HCT116 (cell line): ENCODE measurements at regions not wholly inside any gene's neighbourhood (a gene's known extent, or its start where the extent isn't known, plus 50 kb on each side); places are given as distances from the start of the nearest gene placed in this dataset.

Source experiments
- ATAC-seq: fragments of 200-7000 bp; cut with Tn5 transposase; 2 replicates; pipeline ENCODE4 v1.9.1; 2020; ENCODE audit warnings: mild to moderate bottlenecking, moderate library complexity
- BruUV-seq: library from RNA; stranded (reverse); fragments of 400-500 nt; replicated peaks from 2 replicates; lab custom pipeline; 2021; lab: Mats Ljungman, UMichigan
- CTCF ChIA-PET: fragments of 300-600 bp; sonication (Branson Sonifier 250); formaldehyde crosslinking; loops from one replicate; lab custom pipeline; 2021; ENCODE audit warnings: antibody characterized with exemption; lab: Charles Lee
- POLR2A ChIA-PET: fragments of 300-600, 350-600 bp; sonication (Branson Sonifier 250); formaldehyde crosslinking; loops from one replicate; lab custom pipeline; 2021; ENCODE audit warnings: antibody characterized with exemption; lab: Charles Lee
- RAD21 ChIA-PET, 2 experiments: fragments of 300-600 bp; sonication (Branson Sonifier 250); formaldehyde crosslinking; loops; one replicate each; lab custom pipeline; 2023; ENCODE audit warnings: low total read pairs in 2 of 2; ENCODE audit not compliant: uncharacterized antibody in 2 of 2, unreplicated experiment in 2 of 2, low non-redundant PET in 1 of 2; lab: Charles Lee
- DNase-seq: peaks from one replicate; pipeline ENCODE4 v3.0.0-alpha.2; 2010; ENCODE audit warnings: low read depth, low spot score
- H2AFZ ChIP-seq: fragments of 200-600 bp; shearing (Covaris generic), sonication (generic); 2 replicates; pipeline ENCODE4 v1.6.1; 2017; ENCODE audit warnings: low read depth, mixed run types, mixed read lengths, antibody characterized with exemption, low read length; ENCODE audit not compliant: poor library complexity, severe bottlenecking
- H3K27ac ChIP-seq: 2 replicates; pipeline ENCODE4 v1.5.1; 2012; ENCODE audit warnings: low read depth, low read length
- H3K27me3 ChIP-seq: fragments of 200-600 bp; sonication (generic); 2 replicates; pipeline ENCODE4 v1.6.1; 2016; ENCODE audit warnings: mixed run types, low read length, mixed read lengths; ENCODE audit not compliant: insufficient read depth
- H3K36me3 ChIP-seq, 2 experiments: fragments of 200-500 bp in 1 of 2; fragments of 200-600 bp in 1 of 2; sonication (Bioruptor generic) in 1 of 2; sonication (generic) in 1 of 2; 2 replicates each; pipeline versions ENCODE4 v1.5.1 to v1.6.1; 2014 to 2016; ENCODE audit warnings: low read length in 2 of 2, inconsistent platforms in 1 of 2, mixed read lengths in 1 of 2, mixed run types in 1 of 2; ENCODE audit not compliant: insufficient read depth in 2 of 2, control insufficient read depth in 1 of 2
- H3K4me1 ChIP-seq, 2 experiments: fragments of 200-600 bp in 1 of 2; sonication (generic) in 1 of 2; 2 replicates each; pipeline versions ENCODE4 v1.5.1 to v1.6.1; 2012 to 2017; ENCODE audit warnings: low read length in 2 of 2, inconsistent platforms in 1 of 2, mild to moderate bottlenecking in 1 of 2, mixed read lengths in 1 of 2, mixed run types in 1 of 2, moderate library complexity in 1 of 2; ENCODE audit not compliant: insufficient read depth in 2 of 2, control insufficient read depth in 1 of 2
- H3K4me2 ChIP-seq: fragments of 200-600 bp; sonication (generic); 2 replicates; pipeline ENCODE4 v1.6.1; 2017; ENCODE audit warnings: mixed run types, low read length, mixed read lengths
- H3K4me3 ChIP-seq, 2 experiments: fragments of 200-600 bp in 1 of 2; sonication (generic) in 1 of 2; replicated peaks in 1 of 2; 2 replicates each; pipeline ENCODE4 v1.5.1; 2011 to 2016; ENCODE audit warnings: low read length in 2 of 2, control low read depth in 1 of 2, low read depth in 1 of 2, mild to moderate bottlenecking in 1 of 2, mixed read lengths in 1 of 2, mixed run types in 1 of 2
- H3K79me2 ChIP-seq: fragments of 200-600 bp; sonication (generic); 2 replicates; pipeline ENCODE4 v1.6.1; 2017; ENCODE audit warnings: mild to moderate bottlenecking, mixed run types, low read length, moderate library complexity, mixed read lengths; ENCODE audit not compliant: insufficient read depth
- H3K9ac ChIP-seq: fragments of 200-600 bp; sonication (generic); 2 replicates; pipeline ENCODE4 v1.6.1; 2016; ENCODE audit warnings: low read length, mixed read lengths
- H3K9me2 ChIP-seq: fragments of 200-600 bp; sonication (generic), shearing (Covaris generic); 2 replicates; pipeline ENCODE4 v1.6.1; 2017; ENCODE audit warnings: mixed run types, mild to moderate bottlenecking, moderate library complexity; ENCODE audit not compliant: insufficient read depth
- H3K9me3 ChIP-seq, 2 experiments: fragments of 200-500 bp in 1 of 2; fragments of 200-600 bp in 1 of 2; sonication (Bioruptor generic) in 1 of 2; sonication (generic) in 1 of 2; 2 replicates each; pipeline ENCODE4 v1.6.1; 2014 to 2017; ENCODE audit warnings: low read length in 2 of 2, mixed read lengths in 2 of 2, inconsistent platforms in 1 of 2, low read depth in 1 of 2, mild to moderate bottlenecking in 1 of 2, mixed run types in 1 of 2, moderate library complexity in 1 of 2; ENCODE audit not compliant: control insufficient read depth in 1 of 2, insufficient read depth in 1 of 2
- H4K20me1 ChIP-seq: fragments of 200-600 bp; sonication (generic), shearing (Covaris generic); 2 replicates; pipeline ENCODE4 v1.6.1; 2017; ENCODE audit warnings: mixed run types, mild to moderate bottlenecking, moderate library complexity; ENCODE audit not compliant: insufficient read depth
- ATF3 ChIP-seq: IDR thresholded peaks from 2 replicates; pipeline ENCODE4 v1.6.1; 2012
- EGR1 ChIP-seq: IDR thresholded peaks from 2 replicates; pipeline ENCODE4 v1.6.1; 2012; ENCODE audit warnings: low read depth
- FOSL1 ChIP-seq: IDR thresholded peaks from 2 replicates; pipeline ENCODE4 v1.6.1; 2012; ENCODE audit warnings: low read depth
- POLR2AphosphoS5 ChIP-seq: IDR thresholded peaks from 2 replicates; pipeline ENCODE4 v1.6.1; 2011; ENCODE audit warnings: mild to moderate bottlenecking, low read depth, low read length, moderate library complexity
- SP1 ChIP-seq: IDR thresholded peaks from 2 replicates; pipeline ENCODE4 v1.6.1; 2012; ENCODE audit warnings: low read depth
- SRF ChIP-seq: IDR thresholded peaks from 2 replicates; pipeline ENCODE4 v1.6.1; 2012; ENCODE audit warnings: low read depth
- YY1 ChIP-seq: IDR thresholded peaks from 2 replicates; pipeline ENCODE4 v1.6.1; 2011; ENCODE audit warnings: low read length, low read depth, moderate library complexity, mild to moderate bottlenecking; ENCODE audit not compliant: insufficient replicate concordance; ENCODE audit errors: extremely low read depth
- ZNF274 ChIP-seq: fragments of 200-500 bp; sonication (Bioruptor generic); IDR thresholded peaks from 2 replicates; pipeline ENCODE4 v1.6.1; 2014; ENCODE audit warnings: mild to moderate bottlenecking, low read depth, low read length, inconsistent platforms
- intact Hi-C: fragments of 100-400 bp; cut with micrococcal nuclease; formaldehyde crosslinking; loops from 2 replicates; pipeline ENCODE4 v1.10.0; 2022
- TF ChIP-seq, protein P1 (sequence below): IDR thresholded peaks from 2 replicates; pipeline ENCODE4 v1.6.1; 2012

GRCh38 chr4:110417136-110417535 lies 58.8 kb upstream of the ENPEP start:
- ChIA-PET CTCF (no interaction called here), RAD21 (no interaction called here), POLR2A (no interaction called here)
- intact Hi-C loops, result no loop called here
- TF ChIP-seq ATF3 (no peak), POLR2AphosphoS5 (no peak), SP1 (no peak), FOSL1 (no peak), EGR1 (no peak)
- Histone ChIP-seq H3K36me3 (no peaks in the 10 kb centered on the region), H3K9me2 (no peaks in the 10 kb centered on the region), H3K4me2 (no peak overlapping the region), H3K27ac (no peak overlapping the region), H3K27me3 (no peaks in the 10 kb centered on the region), H2AFZ (no peak overlapping the region), H3K79me2 (no peaks in the 10 kb centered on the region), H3K9me3 (peaks cover 0 to 11% of the 10 kb centered on the region in 2 experiments; a peak in 1 of 4 replicates), H3K9ac (no peak overlapping the region), H3K4me1 (peaks cover 0 to 7% of the 10 kb centered on the region in 2 experiments; a peak in 2 of 4 replicates), H3K4me3 (no peak overlapping the region), H4K20me1 (no peaks in the 10 kb centered on the region)
- ATAC-seq, result no peak
- BruUV-seq, result no TSS peak
- DNase-seq, result no peak

DNA sequence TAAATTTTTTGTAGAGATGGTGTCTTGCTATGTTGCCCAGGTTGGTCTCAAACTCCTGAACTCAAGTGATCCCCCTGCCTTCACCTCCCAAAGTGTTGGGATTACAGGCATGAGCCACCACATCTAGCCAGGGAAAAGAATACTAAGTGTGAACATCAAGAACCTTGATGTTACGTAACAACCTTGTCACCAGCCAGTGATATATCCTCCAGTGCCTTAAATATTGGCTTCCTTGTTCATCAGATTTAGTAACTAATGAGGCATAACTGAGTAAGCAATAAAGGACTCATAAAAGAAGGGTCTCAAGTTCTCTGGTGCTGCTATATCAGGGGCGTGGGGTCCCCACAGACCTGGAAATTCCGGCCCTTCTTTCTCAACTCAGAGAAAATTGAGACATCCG lies 60.5 kb upstream of the ENPEP start:
- ChIA-PET POLR2A (no interaction called here), CTCF (no interaction called here)
- no peaks in the 10 kb centered on the region for H3K9me2 ChIP-seq
- H2AFZ ChIP-seq, result no peak overlapping the region
- DNase-seq, result no peak
- H3K79me2 ChIP-seq, result no peaks in the 10 kb centered on the region
- no peak overlapping the region for H3K9ac ChIP-seq
- no peaks in the 10 kb centered on the region for H3K36me3 ChIP-seq
- no peak overlapping the region for H3K4me2 ChIP-seq
- no TSS peak for BruUV-seq
- no peak overlapping the region for H3K4me3 ChIP-seq
- peaks cover 0 to 11% of the 10 kb centered on the region in 2 experiments; a peak in 1 of 4 replicates for H3K9me3 ChIP-seq
- intact Hi-C loops, result no loop called here
- no peak overlapping the region for H3K27ac ChIP-seq
- no peaks in the 10 kb centered on the region for H4K20me1 ChIP-seq
- no peak for ATAC-seq
- H3K4me1 ChIP-seq, result peaks cover 0 to 14% of the 10 kb centered on the region in 2 experiments; a peak in 2 of 4 replicates
- H3K27me3 ChIP-seq, result no peaks in the 10 kb centered on the region
- no peak for TF ChIP-seq SRF
- no peak for TF ChIP-seq SP1
- TF ChIP-seq, protein P1, sequence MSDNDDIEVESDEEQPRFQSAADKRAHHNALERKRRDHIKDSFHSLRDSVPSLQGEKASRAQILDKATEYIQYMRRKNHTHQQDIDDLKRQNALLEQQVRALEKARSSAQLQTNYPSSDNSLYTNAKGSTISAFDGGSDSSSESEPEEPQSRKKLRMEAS, result no peak
- no peak for TF ChIP-seq ZNF274
- TF ChIP-seq YY1, result no peak
- TF ChIP-seq, all 23 proteins: peak for 0
- RAD21 ChIA-PET, result no interaction called here
